K562 (cell line): ENCODE measurements at regions not wholly inside any gene's neighbourhood (a gene's known extent, or its start where the extent isn't known, plus 50 kb on each side); places are given as distances from the start of the nearest gene placed in this dataset.

Experiments used
- ATAC-seq: fragments of 200-7000 bp; cut with Tn5 transposase; 3 replicates; pipeline ENCODE4 v1.9.1; 2020; ENCODE audit warnings: moderate library complexity
- BruUV-seq: library from RNA; stranded (reverse); fragments of 400-500 nt; replicated peaks from 2 replicates; lab custom pipeline; 2021; lab: Mats Ljungman, UMichigan
- CTCF ChIA-PET: fragments of 300-600 bp; formaldehyde crosslinking; extraction: SDS; loops from one replicate; lab custom pipeline; 2021; ENCODE audit warnings: low intra/inter-chr PET ratio; lab: Yijun Ruan, JAX
- POLR2A ChIA-PET: fragments of 300-600, 350-650 bp; sonication (Branson Sonifier 250); formaldehyde crosslinking; extraction: SDS; loops from one replicate; lab custom pipeline; 2021; ENCODE audit warnings: antibody characterized with exemption, inconsistent platforms; lab: Yijun Ruan, JAX
- DNase-seq, 4 experiments: peaks; one replicate each; pipeline versions ENCODE4 v3.0.0 to v3.0.0-alpha.2; 2011 to 2018; ENCODE audit warnings: low spot score in 3 of 4, mixed read lengths in 3 of 4; ENCODE audit errors: extremely low read depth in 1 of 4
- FAIRE-seq: peaks from 2 replicates; lab custom pipeline; 2011; peaks lifted over from hg19 to GRCh38; lab: Jason Lieb, UNC
- H2AFZ ChIP-seq: 2 replicates; pipeline ENCODE4 v1.6.0; 2011; ENCODE audit warnings: low read depth, low read length, control low read depth, inconsistent platforms
- H3K27ac ChIP-seq: fragments of 200-600 bp; 3 replicates; pipeline ENCODE4 v1.8.0; 2011; ENCODE audit warnings: low read depth, mild to moderate bottlenecking, control low read depth, inconsistent platforms, low read length, moderate library complexity, mixed read lengths; ENCODE audit errors: extremely low read depth
- H3K27me3 ChIP-seq, 2 experiments: fragments of 300-600 bp in 1 of 2; 2 replicates in 1 of 2; 3 replicates in 1 of 2; pipeline versions ENCODE4 v1.6.0 to v1.8.0; 2011; ENCODE audit warnings: inconsistent platforms in 2 of 2, low read length in 2 of 2, mild to moderate bottlenecking in 1 of 2, mixed read lengths in 1 of 2, moderate library complexity in 1 of 2; ENCODE audit not compliant: control insufficient read depth in 2 of 2, insufficient read depth in 2 of 2
- H3K36me3 ChIP-seq: fragments of 300-600 bp; 3 replicates; pipeline ENCODE4 v1.8.0; 2011; ENCODE audit warnings: mild to moderate bottlenecking, low read length, inconsistent platforms; ENCODE audit not compliant: control insufficient read depth, insufficient read depth
- H3K4me1 ChIP-seq, 2 experiments: fragments of 200-600 bp in 1 of 2; replicated peaks in 1 of 2; 2 replicates in 1 of 2; 3 replicates in 1 of 2; pipeline versions ENCODE4 v1.5.1 to v1.8.0; 2011; ENCODE audit warnings: inconsistent platforms in 2 of 2, low read length in 2 of 2, mild to moderate bottlenecking in 1 of 2, mixed read lengths in 1 of 2, moderate library complexity in 1 of 2; ENCODE audit not compliant: control insufficient read depth in 2 of 2, insufficient read depth in 2 of 2
- H3K4me2 ChIP-seq: 2 replicates; pipeline ENCODE4 v1.6.1; 2011; ENCODE audit warnings: low read length, control low read depth, inconsistent platforms, mixed read lengths; ENCODE audit not compliant: insufficient read depth
- H3K4me3 ChIP-seq: fragments of 200-600 bp; sonication (generic), shearing (Covaris generic); 2 replicates; pipeline ENCODE4 v1.5.1; 2016; ENCODE audit warnings: control low read depth, inconsistent platforms
- H3K79me2 ChIP-seq: fragments of 200-600 bp; 3 replicates; pipeline ENCODE4 v1.8.0; 2011; ENCODE audit warnings: low read length, inconsistent platforms; ENCODE audit not compliant: control insufficient read depth, insufficient read depth
- H3K9ac ChIP-seq, 2 experiments: 2 replicates each; pipeline versions ENCODE4 v1.6.0 to v1.6.1; 2011; ENCODE audit warnings: low read depth in 2 of 2, low read length in 2 of 2, control low read depth in 1 of 2, inconsistent platforms in 1 of 2, mild to moderate bottlenecking in 1 of 2, mixed read lengths in 1 of 2; ENCODE audit not compliant: insufficient read depth in 1 of 2
- H3K9me1 ChIP-seq: one replicate; pipeline ENCODE4 v1.6.0; 2011; ENCODE audit warnings: inconsistent platforms, mild to moderate bottlenecking, low read length, moderate library complexity; ENCODE audit not compliant: control insufficient read depth, insufficient read depth
- H3K9me3 ChIP-seq: replicated peaks from 2 replicates; pipeline ENCODE4 v1.5.1; 2011; ENCODE audit warnings: low read depth, low read length, inconsistent platforms; ENCODE audit not compliant: control insufficient read depth, insufficient read depth
- H4K20me1 ChIP-seq: replicated peaks from 2 replicates; pipeline ENCODE4 v1.6.1; 2011; ENCODE audit warnings: low read length, inconsistent platforms, mixed read lengths; ENCODE audit not compliant: control insufficient read depth, insufficient read depth
- DPF2 ChIP-seq: fragments of 450-650 bp; IDR thresholded peaks from 2 replicates; pipeline ENCODE4 v1.6.1; 2016
- FOXA3 ChIP-seq, 2 experiments: fragments of 450-650 bp in 1 of 2; sonication (generic) in 1 of 2; formaldehyde crosslinking; IDR thresholded peaks in 1 of 2; conservative IDR thresholded peaks in 1 of 2; 2 replicates each; pipeline versions ENCODE4 v1.4.0 to v1.8.0; 2020 to 2022; ENCODE audit warnings: mild to moderate bottlenecking in 2 of 2, missing genetic modification reagents in 1 of 2
- FOXP1 ChIP-seq: sonication (generic); formaldehyde crosslinking; IDR thresholded peaks from 2 replicates; pipeline ENCODE4 v1.8.0; 2022; ENCODE audit warnings: mild to moderate bottlenecking, missing genetic modification reagents
- HMBOX1 ChIP-seq: sonication (generic); IDR thresholded peaks from 2 replicates; pipeline ENCODE4 v1.6.1; 2016
- PKNOX1 ChIP-seq: fragments of 450-650 bp; IDR thresholded peaks from 2 replicates; pipeline ENCODE4 v1.6.1; 2016
- PRDM10 ChIP-seq: fragments of 450-650 bp; IDR thresholded peaks from 2 replicates; pipeline ENCODE4 v1.6.1; 2018; ENCODE audit not compliant: partially characterized antibody
- RAD51 ChIP-seq: fragments of 450-650 bp; IDR thresholded peaks from 2 replicates; pipeline ENCODE4 v1.7.1; 2016; ENCODE audit warnings: low read depth, mild to moderate bottlenecking, borderline replicate concordance
- RBBP5 ChIP-seq: fragments of 200-600 bp; sonication (generic); IDR thresholded peaks from 2 replicates; pipeline ENCODE4 v1.6.1; 2012; ENCODE audit warnings: borderline replicate concordance, mild to moderate bottlenecking, low read length, control low read depth, inconsistent platforms; ENCODE audit not compliant: insufficient read depth, poor library complexity, severe bottlenecking
- THAP7 ChIP-seq: fragments of 250-450 bp; sonication (Bioruptor Pico); IDR thresholded peaks from 2 replicates; pipeline ENCODE4 v1.5.0; 2021
- ZBTB2 ChIP-seq: fragments of 450-650 bp; IDR thresholded peaks from 2 replicates; pipeline ENCODE4 v1.6.1; 2016; ENCODE audit warnings: antibody characterized with exemption
- WGBS: fragments of 100-300 bp; shearing (Covaris generic); methylation state at CpG from one replicate; pipeline ENCODE4 v1.1.6; 2016; ENCODE audit warnings: low coverage, mixed read lengths; ENCODE audit not compliant: insufficient coverage; ENCODE audit errors: missing lambda C conversion rate; 5-methylcytosine and 5-hydroxymethylcytosine counted together
- in situ Hi-C: fragments of 300-500 bp; cut with MboI; formaldehyde crosslinking; loops from 4 replicates; pipeline ENCODE4 v1.15.0; 2018; ENCODE audit warnings: inconsistent platforms, mixed read lengths
- intact Hi-C: fragments of 100-400 bp; cut with micrococcal nuclease; formaldehyde crosslinking; loops from 2 replicates; pipeline ENCODE4 v1.14.2; 2022

- FAIRE-seq = no peak
- ChIA-PET POLR2A (interaction anchor here (0.5 kb wide), 1 partner anchor 356 kb away, joined by 3 read pairs; no protein-coding TSS in a partner anchor), CTCF (no interaction called here)
- no peak overlapping the region for H3K9ac ChIP-seq
- no peaks in the 10 kb centered on the region for H3K4me1 ChIP-seq
- no peak for ATAC-seq
- no peak for DNase-seq
- no peak overlapping the region for H3K27ac ChIP-seq
- no peak overlapping the region for H2AFZ ChIP-seq
- no peaks in the 10 kb centered on the region for H3K9me1 ChIP-seq
- H3K4me2 ChIP-seq = no peak overlapping the region
- in situ Hi-C loops = no loop called here
- H3K79me2 ChIP-seq = no peaks in the 10 kb centered on the region
- no peaks in the 10 kb centered on the region for H4K20me1 ChIP-seq
- no peak overlapping the region for H3K4me3 ChIP-seq
- intact Hi-C loops = no loop called here
- no peaks in the 10 kb centered on the region for H3K27me3 ChIP-seq
- no peaks in the 10 kb centered on the region for H3K9me3 ChIP-seq
- no TSS peak for BruUV-seq
- no peaks in the 10 kb centered on the region for H3K36me3 ChIP-seq
- 55% methylated on average over 5 of the region's 5 CpGs for WGBS
- TF ChIP-seq DPF2 (no peak), PRDM10 (no peak), ZBTB2 (no peak), FOXA3 (CRISPR knock-in tag; conservative IDR thresholded peaks at IDR 0.05 in 1 of 2, IDR thresholded peaks at IDR 0.05 in 1 of 2) (no peak), RBBP5 (no peak), THAP7 (no peak), HMBOX1 (no peak), RAD51 (no peak), PKNOX1 (no peak), FOXP1 (CRISPR knock-in tag) (no peak)
These were observed 54.8 kb downstream of the CEP43 start for GRCh38 chr6:167053895-167054530.
